HCT116 (cell line): ENCODE measurements at regions not wholly inside any gene's neighbourhood (a gene's known extent, or its start where the extent isn't known, plus 50 kb on each side); places are given as distances from the start of the nearest gene placed in this dataset.

Experiments
- ATF3 ChIP-seq: IDR thresholded peaks from 2 replicates; pipeline ENCODE4 v1.6.1; 2012
- EZH2phosphoT487 ChIP-seq: fragments of 200-600 bp; IDR thresholded peaks from 2 replicates; pipeline ENCODE4 v1.6.1; 2018; ENCODE audit warnings: antibody characterized with exemption, borderline replicate concordance
- MAX ChIP-seq: IDR thresholded peaks from 2 replicates; pipeline ENCODE4 v1.6.1; 2012
- POLR2A ChIP-seq: IDR thresholded peaks from 2 replicates; pipeline ENCODE4 v1.7.0; 2011; ENCODE audit warnings: borderline replicate concordance; ENCODE audit not compliant: insufficient read depth, insufficient read length; ENCODE audit errors: extremely low read depth
- POLR2AphosphoS5 ChIP-seq: IDR thresholded peaks from 2 replicates; pipeline ENCODE4 v1.6.1; 2011; ENCODE audit warnings: mild to moderate bottlenecking, low read depth, low read length, moderate library complexity
- REST ChIP-seq: IDR thresholded peaks from 2 replicates; pipeline ENCODE4 v1.6.1; 2012; ENCODE audit warnings: low read depth
- TF ChIP-seq, protein P1 (sequence below), 3 experiments: fragments of 200-600 bp in 1 of 3; sonication (generic) in 1 of 3; IDR thresholded peaks in 2 of 3; conservative IDR thresholded peaks in 1 of 3; 2 replicates each; pipeline ENCODE4 v1.5.1; 2012 to 2017; ENCODE audit warnings: low read depth in 2 of 3, low read length in 2 of 3, antibody characterized with exemption in 1 of 3, borderline replicate concordance in 1 of 3, control low read depth in 1 of 3, mild to moderate bottlenecking in 1 of 3, mixed read lengths in 1 of 3, mixed run types in 1 of 3, moderate library complexity in 1 of 3; ENCODE audit not compliant: insufficient read depth in 1 of 3

DNA sequence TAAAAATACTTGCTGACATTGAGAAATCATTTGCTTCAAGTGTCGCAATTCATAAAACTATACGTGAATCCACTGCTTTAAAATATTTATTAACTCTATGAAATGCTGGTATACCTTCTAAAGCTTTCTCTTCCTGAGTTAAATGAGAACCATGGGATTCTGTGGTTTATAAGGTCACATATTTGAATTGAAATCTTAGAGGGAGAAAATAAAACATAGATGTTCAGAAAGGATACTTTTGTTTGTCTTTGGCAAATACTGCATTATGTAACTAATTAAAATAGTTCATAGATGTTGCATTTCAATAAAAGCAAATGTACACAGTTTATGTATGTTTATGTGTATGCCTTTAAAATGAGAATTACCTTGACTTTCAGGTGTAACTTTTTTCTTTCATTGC, 250.1 kb downstream of the FAM170A start:
- TF ChIP-seq, protein P1, sequence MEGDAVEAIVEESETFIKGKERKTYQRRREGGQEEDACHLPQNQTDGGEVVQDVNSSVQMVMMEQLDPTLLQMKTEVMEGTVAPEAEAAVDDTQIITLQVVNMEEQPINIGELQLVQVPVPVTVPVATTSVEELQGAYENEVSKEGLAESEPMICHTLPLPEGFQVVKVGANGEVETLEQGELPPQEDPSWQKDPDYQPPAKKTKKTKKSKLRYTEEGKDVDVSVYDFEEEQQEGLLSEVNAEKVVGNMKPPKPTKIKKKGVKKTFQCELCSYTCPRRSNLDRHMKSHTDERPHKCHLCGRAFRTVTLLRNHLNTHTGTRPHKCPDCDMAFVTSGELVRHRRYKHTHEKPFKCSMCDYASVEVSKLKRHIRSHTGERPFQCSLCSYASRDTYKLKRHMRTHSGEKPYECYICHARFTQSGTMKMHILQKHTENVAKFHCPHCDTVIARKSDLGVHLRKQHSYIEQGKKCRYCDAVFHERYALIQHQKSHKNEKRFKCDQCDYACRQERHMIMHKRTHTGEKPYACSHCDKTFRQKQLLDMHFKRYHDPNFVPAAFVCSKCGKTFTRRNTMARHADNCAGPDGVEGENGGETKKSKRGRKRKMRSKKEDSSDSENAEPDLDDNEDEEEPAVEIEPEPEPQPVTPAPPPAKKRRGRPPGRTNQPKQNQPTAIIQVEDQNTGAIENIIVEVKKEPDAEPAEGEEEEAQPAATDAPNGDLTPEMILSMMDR (IDR thresholded peaks at IDR 0.05 in 2 of 3, conservative IDR thresholded peaks at IDR 0.05 in 1 of 3; ENCODE audit: borderline replicate concordance in 1 of 3, insufficient read depth in 1 of 3, low read depth in 2 of 3, low read length in 2 of 3) = no peak
- TF ChIP-seq MAX (no peak), REST (no peak), POLR2AphosphoS5 (no peak), POLR2A (no peak), ATF3 (no peak), EZH2phosphoT487 (no peak)
